HT1080 (cell line): ENCODE measurements at regions not wholly inside any gene's neighbourhood (a gene's known extent, or its start where the extent isn't known, plus 50 kb on each side); places are given as distances from the start of the nearest gene placed in this dataset.
A peak's percentile ranks its signal among the peaks of the same experiment; 100 is the strongest.
"Not testable (repeated sequence)": the region's sequence is repeated elsewhere in the genome, so short reads cannot be mapped to it uniquely, and the experiment has no call there.

Experiments
- DNase-seq: peaks from one replicate; pipeline ENCODE4 v3.0.0-alpha.2; 2015; ENCODE audit warnings: low read depth

DNA sequence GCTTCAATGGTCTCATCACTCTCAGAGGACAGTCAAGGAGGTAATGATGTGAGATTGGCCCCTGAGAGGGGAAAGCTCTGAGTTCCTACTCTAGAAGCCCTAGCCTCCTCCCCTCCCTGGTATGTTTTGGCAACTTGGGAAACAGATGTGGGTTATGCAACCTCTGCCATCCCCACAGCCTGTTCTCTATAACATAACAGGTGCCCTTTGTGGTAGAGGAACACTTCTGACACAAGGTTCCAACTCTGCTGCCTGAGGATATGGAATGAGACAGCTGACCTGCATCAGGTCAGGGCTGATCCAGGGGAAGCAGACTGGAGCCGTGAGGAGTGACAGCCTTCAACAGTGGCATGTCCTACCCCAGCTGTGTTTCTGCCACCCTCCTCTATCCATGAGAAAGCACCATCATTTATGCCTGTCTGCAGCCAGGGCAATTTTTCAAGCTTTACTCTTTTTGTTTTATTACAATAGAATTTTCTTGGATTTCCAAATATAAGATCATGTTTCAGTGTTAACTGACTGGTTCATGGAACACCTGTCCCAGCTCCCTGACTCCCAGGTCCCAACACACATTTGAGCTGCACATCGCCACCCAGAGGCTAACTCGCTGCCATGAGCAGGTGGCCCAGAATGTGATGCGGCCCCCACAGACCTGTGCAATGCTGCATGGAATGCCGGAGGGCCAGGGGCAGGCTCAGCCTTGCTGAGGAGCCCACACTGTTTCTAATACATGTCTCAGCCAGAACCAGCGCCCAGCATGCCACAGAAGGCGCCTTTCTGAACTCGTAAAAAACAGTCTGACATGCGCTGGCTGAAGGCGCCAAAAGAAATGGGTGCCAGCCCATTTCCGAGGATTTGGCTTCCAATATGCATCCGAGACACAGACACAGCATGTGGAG is 124.8 kb upstream of the CHST15 start:
- DNase-seq = no peak

DNA sequence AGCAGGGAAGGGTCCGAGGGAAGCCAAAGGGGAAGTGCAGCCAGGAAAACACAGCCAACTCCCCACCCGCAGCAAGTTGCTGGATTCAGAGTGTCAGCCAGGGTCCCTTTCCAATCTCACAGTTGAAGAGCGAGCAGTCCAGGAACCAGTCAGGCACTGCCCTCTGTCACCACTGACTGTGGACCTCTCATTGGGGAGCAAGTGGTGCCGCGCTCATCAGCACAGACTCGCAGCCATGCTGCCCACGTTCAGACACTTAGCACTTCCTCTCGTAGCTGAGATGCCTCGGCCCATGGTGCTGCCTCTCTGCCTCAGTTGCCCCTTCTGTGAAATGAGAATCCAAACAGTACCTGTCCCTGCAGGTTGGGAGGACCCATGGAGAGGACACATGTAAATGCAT is 123.6 kb upstream of the CHST15 start:
- no peak for DNase-seq

- no peak for DNase-seq
Observed at GRCh38 chr10:124214610-124215375, 121.4 kb upstream of the CHST15 start.

DNA sequence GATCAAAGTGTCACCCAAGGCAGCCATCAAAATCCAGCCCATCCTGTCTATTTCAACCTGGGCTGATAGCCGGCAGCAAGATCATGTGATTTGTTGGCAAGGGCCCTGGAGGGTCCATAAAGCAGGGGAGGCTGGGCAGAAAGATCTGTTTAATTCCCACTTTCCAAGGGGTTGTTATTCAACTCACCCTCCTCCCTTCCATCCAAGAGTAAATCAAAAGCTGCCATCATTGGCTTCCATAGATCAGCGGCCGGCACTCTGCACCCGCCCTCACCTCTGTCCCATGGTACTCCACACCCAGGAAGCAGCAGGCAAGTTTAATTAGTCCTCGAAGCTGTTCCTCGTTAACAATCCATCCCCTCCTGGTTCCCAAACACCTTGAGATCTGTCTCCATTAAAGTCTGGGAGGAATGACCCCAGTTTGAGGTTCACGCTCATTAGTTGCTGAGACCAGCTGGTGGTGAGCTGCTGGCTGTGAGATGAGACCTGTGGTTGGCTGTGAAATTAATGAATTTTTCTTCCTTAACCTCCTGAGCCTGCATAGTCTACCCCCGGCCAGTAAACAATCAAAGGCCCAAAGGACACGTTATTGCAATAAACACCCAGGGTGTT is 120.6 kb upstream of the CHST15 start:
- DNase-seq = no peak

- no peak for DNase-seq
Observed at GRCh38 chr10:124213471-124213870, 120.1 kb upstream of the CHST15 start.

GRCh38 chr10:124212702-124213101 is 119.3 kb upstream of the CHST15 start:
- DNase-seq = no peak

GRCh38 chr10:124211921-124212320 is 118.5 kb upstream of the CHST15 start:
- peak; percentile 69 for DNase-seq

- DNase-seq = no peak
Observed at GRCh38 chr10:124210263-124210662, 116.9 kb upstream of the CHST15 start.

DNA sequence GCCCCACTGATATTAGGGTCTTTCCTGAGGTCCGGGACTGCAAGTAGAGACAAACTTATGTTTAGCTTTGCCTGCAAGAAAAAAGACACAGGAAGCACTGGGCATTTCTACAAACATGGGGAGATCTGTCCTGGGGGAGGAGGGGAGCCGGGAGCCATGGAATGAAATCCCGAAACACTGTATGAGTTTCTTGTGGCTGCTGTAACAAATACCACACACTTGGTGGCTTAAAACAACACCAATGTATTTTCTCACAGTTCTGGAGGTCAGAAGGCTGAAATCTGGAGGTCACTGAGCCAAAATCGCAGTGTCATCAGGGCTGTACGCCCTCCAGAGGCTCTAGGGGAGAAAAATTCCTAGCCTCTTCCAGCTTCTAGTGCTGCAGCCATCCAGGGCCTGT is 114.0 kb upstream of the CHST15 start:
- no peak for DNase-seq

- no peak for DNase-seq
Observed at GRCh38 chr10:124206616-124207015, 113.2 kb upstream of the CHST15 start.

DNA sequence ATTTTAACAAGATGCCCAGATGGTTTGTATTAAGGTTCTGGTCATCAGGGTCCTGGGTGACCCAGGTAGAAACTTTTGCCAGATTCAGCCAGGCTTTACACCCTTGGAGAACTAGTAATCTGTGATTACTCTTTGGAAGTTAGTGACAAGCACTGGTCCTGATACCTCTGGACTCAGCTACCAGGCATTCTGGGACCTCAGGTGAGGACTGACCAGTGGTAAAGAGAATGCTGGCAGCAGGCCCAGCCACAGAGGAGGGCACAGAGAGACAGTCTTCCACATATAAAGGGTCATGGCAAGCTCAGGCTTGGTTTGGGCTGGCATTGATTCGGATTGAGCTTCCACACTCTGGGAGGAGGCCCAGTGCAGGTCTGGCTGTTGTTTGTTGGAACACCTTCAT is 112.0 kb upstream of the CHST15 start:
- DNase-seq = no peak

DNA sequence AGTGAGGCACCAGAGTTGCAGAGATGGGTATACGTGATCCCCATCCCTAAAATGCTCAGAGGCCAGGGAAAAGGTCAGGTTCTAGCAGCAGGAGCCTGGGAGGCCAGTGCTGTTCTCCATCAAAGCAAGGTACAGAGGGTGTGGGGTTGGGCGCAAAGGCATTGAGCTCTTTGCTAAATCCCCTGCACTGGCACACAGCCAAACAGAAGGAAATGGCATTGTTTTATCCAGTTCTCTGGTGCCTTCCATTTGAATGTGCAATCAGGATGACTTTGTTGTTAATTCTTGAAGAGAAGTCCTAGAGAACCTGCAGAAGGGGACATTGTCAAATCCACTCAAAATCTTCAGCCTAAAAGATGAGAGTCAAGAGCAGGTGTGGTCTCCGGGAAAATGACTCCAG is 111.3 kb upstream of the CHST15 start:
- DNase-seq = no peak

- no peak for DNase-seq
Observed at GRCh38 chr10:124200011-124200410, 106.6 kb upstream of the CHST15 start.

DNA sequence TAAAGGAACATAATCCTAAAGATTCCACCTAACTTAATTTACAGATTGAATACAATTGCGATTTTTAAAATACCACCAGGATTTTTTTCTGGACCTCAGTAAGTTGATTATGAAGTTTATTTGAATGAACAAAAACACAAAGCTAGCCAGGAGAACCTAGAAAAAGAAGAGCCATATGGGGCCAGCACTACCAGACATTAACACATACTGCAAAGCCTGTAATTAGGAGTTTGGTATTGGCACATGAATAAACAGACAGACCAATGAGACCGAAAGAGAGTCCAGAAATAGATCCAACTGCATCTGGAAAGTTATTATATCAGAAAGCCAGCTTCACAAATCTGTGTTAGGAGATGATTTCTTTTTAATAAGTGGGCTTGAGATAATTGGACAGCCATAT is 105.5 kb upstream of the CHST15 start:
- no peak for DNase-seq

DNA sequence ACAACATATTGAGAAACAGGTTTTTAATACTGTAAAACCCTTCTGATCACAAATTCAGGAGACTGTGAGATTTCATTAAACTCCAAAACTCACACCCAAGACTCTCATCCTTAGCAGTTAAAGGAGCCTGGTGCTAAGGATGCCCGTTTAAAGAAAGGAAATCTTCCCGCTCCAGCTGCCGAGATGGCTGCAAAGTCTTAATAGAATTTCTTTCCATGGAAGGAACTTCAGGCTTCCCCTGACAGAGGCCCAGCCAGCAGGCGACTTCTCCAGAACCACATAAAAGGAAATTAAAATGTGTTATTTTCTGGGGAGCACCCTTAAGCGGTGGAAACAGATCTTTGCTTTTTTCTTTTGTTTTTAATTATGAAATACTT is 104.7 kb upstream of the CHST15 start:
- no peak for DNase-seq

DNA sequence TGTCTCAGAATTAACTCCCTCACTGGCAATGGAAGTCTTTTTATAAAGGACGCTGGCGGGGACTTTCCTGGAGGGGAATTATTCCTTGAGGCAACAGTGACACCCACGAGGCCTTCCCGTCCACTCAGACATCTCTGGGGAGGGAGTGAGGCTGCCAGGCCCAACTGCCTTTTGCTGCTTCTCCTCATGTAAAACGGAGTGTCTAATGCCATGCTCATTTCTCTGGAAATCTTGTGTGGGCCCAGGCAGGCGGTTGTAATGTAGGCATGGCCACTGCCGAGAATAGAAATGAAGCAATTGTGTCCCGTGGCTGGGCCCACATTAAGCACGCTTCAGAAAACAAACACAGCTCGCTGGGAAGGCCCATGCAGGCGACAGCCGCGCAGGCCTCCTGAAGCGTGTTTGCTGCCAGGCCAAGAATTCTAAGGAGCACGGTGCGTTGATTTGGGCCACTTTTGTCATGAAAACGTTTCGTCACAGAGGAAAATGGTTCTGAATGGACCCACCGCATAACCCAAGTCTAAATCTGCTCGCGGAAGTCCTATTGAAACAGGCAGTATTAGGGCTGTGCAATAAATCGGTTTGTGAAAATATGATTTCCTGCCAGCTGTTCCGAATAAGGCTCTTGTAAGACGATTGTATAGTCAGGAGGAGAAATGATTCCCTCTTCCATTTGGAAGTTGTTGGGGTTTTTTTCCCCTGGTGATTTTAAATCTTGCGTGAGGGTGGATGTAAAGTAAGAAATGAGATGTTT is 104.2 kb upstream of the CHST15 start:
- DNase-seq = no peak

DNA sequence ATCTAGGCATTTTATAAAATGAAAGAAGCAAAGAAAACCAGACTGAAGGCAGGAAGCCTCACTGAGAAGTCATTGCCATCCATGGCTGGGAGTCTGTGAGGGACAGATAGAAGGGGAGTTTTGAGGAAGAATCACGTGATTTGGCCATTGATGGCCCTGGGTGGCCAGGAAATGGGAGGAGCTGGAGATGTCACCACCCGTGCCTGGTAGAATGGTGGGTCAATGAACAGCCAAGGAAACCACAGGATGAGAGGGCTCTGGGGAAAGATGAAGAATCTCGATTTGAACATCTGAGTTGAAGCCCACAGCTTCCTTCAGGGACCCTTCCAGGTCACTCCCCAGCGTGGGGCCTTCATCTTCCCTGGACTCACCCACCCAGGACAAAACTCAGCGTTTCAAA is 103.3 kb upstream of the CHST15 start:
- no peak for DNase-seq

DNA sequence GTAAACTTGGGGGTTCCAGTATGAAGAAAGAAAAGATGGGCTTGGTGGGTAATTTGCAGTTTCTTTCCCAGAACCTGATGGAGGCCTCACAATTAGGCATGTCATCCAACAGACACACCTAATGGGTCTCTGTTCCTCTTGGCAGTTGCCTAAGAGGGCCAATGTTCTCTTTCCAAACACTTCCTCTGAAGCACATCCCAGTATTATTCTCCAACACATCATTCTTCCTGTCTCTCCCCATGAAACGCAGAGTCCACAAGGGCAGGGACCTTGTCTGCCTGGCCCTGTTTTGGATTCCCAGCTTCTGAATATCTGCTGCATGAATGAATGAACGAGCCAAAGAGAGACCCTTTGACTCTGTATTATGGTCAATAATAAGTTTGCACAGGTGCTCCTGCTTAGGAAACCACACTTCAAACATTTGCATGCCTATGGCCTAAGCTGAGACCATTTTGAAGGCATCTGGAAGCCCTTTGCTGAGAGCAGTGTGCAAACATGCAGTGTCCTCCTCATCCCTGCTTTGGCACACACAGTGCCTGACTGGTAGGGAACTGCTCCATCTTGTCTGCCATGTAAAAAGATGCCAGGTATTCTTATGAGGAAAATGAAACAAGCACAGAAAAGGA is 100.9 kb upstream of the CHST15 start:
- DNase-seq = no peak

DNA sequence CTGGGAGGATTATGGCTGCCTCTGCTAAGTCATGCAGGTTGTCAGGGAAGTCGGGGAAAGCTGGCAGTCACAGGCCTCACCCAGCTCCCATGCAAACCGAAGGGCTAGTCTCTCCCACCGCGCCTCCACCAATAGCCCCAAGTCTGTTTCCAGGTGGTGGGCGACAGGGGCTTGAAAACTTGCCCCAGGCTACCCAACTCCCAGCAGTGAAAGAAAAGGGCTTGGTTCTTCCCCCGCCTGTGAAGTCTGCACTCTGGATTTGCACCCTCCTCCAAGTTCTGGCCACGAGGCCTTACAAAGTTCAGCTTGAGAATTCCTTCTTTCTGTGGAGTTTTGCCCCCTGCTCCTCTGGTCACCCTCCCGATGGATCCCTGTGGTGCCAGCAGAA is 99.9 kb upstream of the CHST15 start:
- DNase-seq = no peak

- DNase-seq = not testable (repeated sequence)
Observed at GRCh38 chr10:124192664-124193308, 99.4 kb upstream of the CHST15 start.

DNA sequence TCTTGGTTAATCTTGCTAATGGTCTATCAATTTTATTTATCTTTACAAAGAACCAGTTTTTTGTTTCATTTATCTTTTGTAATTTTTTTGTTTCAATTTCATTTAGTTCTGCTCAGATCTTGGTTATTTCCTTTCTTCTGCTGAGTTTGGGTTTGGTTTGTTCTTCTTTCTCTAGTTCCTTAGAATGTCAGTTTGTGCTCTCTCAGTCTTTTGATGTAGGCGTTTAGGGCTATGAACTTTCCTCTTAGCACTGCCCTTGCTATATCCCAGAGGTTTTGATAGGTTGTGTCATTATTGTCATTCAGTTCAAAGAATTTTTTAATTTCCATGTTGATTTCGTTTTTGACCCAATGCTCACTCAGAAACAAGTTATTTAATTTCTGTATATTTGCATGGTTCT is 97.1 kb upstream of the CHST15 start:
- not testable (repeated sequence) for DNase-seq
